RWPE1 (cell line): ENCODE measurements at regions not wholly inside any gene's neighbourhood (a gene's known extent, or its start where the extent isn't known, plus 50 kb on each side); places are given as distances from the start of the nearest gene placed in this dataset.

ENCODE experiments used
- CTCF ChIA-PET: fragments of 350-600 bp; sonication (Branson Sonifier 250); formaldehyde crosslinking; extraction: SDS; loops from one replicate; lab custom pipeline; 2021; lab: Yijun Ruan, JAX
- POLR2A ChIA-PET: fragments of 400-600 bp; formaldehyde crosslinking; extraction: SDS; loops from one replicate; lab custom pipeline; 2020; ENCODE audit warnings: antibody characterized with exemption; ENCODE audit not compliant: low non-redundant PET; lab: Yijun Ruan, JAX
- DNase-seq: peaks from one replicate; pipeline ENCODE4 v3.0.0; 2012; ENCODE audit warnings: low spot score
- H3K27ac ChIP-seq: fragments of 450-650 bp; 2 replicates; pipeline ENCODE4 v1.5.1; 2017
- TF ChIP-seq, protein P1 (sequence below): fragments of 450-650 bp; conservative IDR thresholded peaks from 2 replicates; pipeline ENCODE4 v1.5.1; 2017; ENCODE audit warnings: low read depth, mild to moderate bottlenecking

DNA sequence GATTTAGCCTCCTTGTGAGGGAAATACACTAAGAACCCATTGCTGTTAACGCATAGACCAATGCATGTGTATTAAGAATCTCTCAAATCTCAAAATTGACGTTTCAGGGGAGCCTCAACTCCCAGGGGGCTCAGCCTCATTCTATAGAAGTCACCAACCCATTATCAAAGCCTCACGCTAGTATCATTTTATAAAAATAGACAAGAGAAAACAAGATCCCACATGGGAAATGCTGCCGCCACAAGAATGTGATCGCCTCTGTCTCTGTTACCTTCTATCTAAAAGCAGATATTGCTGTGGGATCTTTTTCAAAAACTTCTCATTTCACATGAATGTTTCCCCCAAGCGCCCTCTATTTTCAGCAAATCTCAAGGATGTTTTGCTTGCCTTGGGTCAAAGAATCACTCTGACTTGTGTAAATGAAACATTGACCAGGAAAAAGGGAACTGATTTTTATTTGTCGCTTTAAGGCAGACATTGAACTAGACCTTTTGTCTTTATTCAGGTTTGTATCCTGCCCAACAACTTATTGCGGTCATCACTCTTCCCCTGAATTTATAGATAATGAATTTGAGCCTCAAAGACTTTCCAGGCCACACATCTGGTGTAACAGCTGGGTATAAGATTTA, 679.0 kb upstream of the ID2 start:
- ChIA-PET CTCF (no interaction called here), POLR2A (no interaction called here)
- no peak for DNase-seq
- no peak overlapping the region for H3K27ac ChIP-seq
- TF ChIP-seq, protein P1, sequence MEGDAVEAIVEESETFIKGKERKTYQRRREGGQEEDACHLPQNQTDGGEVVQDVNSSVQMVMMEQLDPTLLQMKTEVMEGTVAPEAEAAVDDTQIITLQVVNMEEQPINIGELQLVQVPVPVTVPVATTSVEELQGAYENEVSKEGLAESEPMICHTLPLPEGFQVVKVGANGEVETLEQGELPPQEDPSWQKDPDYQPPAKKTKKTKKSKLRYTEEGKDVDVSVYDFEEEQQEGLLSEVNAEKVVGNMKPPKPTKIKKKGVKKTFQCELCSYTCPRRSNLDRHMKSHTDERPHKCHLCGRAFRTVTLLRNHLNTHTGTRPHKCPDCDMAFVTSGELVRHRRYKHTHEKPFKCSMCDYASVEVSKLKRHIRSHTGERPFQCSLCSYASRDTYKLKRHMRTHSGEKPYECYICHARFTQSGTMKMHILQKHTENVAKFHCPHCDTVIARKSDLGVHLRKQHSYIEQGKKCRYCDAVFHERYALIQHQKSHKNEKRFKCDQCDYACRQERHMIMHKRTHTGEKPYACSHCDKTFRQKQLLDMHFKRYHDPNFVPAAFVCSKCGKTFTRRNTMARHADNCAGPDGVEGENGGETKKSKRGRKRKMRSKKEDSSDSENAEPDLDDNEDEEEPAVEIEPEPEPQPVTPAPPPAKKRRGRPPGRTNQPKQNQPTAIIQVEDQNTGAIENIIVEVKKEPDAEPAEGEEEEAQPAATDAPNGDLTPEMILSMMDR: no peak

DNA sequence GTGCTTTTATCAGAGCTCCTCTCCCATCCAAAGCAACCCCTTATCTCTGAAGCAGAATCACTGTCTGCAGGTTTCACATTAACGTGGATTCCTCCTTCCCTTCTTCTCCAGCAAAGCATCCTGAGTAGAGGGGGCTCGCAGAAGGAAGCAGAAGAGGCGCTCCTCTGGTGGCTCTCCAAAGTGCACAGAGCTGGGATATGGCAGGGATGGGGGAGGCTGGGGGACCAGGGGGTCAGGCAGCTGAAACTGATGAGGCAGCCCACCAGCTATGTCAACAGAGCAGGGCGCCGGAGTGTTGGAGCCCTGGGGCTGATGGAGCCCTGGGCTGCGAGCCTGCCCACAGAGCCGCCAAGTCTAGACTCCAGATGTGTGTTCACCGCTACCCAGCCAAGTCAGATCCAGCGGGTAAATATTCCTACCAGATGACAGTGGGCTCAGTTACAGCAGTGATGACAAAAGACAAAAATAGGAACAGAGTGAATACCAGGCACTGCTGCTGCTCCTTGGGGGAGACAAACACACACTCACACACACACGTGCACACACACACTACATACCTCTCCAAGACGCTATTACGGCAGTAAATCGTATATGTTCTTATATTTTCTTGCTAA, 678.3 kb upstream of the ID2 start:
- H3K27ac ChIP-seq: no peak overlapping the region
- CTCF ChIA-PET: interaction anchor here (0.6 kb wide), 1 partner anchor 10 kb away, joined by 3 read pairs; no protein-coding TSS in a partner anchor
- DNase-seq: no peak

GRCh38 chr2:8004250-8004681, 677.6 kb upstream of the ID2 start:
- POLR2A ChIA-PET: no interaction called here
- TF ChIP-seq, protein P1: no peak
- peak; percentile 34 for DNase-seq
- H3K27ac ChIP-seq: no peak overlapping the region
- CTCF ChIA-PET: interaction anchor here (0.6 kb wide), 1 partner anchor 9 kb away, joined by 3 read pairs; no protein-coding TSS in a partner anchor

More for the DNA sequence above, 678.3 kb upstream of the ID2 start:
- TF ChIP-seq, protein P1: no peak
- POLR2A ChIA-PET: no interaction called here

DNA sequence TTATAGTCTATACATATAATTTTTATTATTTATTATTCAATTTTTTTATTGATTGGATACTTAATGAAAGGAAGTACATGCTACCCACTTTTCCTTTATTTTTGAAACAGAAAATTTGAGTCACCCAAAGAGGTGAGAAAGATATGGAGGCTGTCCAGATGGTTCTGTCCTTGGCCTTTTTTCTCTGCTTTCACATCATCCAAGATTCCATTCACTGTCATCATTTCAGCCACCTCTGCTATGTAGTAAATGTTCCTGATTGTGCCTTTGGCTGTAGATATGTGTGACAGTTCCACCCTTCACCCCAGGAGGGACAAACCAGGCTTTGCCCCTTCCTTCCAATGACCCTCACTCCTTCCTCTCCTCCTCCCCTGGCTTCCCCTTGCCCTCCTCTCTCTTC, 675.7 kb upstream of the ID2 start:
- no peak for DNase-seq
- H3K27ac ChIP-seq: no peak overlapping the region
- ChIA-PET POLR2A (no interaction called here), CTCF (no interaction called here)
- TF ChIP-seq, protein P1: no peak

- no peak for DNase-seq
- ChIA-PET POLR2A (no interaction called here), CTCF (interaction anchor here (0.6 kb wide), 1 partner anchor 379 kb away, joined by 3 read pairs; no protein-coding TSS in a partner anchor)
- no peak overlapping the region for H3K27ac ChIP-seq
- TF ChIP-seq, protein P1: no peak
Observed at GRCh38 chr2:8006626-8007025, 675.2 kb upstream of the ID2 start.

- ChIA-PET CTCF (no interaction called here), POLR2A (no interaction called here)
- DNase-seq: no peak
- no peak overlapping the region for H3K27ac ChIP-seq
- TF ChIP-seq, protein P1: no peak
Observed at GRCh38 chr2:8009010-8009597, 672.8 kb upstream of the ID2 start.
